SK-N-MC (cell line): ENCODE measurements at regions not wholly inside any gene's neighbourhood (a gene's known extent, or its start where the extent isn't known, plus 50 kb on each side); places are given as distances from the start of the nearest gene placed in this dataset.
A peak's percentile ranks its signal among the peaks of the same experiment; 100 is the strongest.

Experiments
- DNase-seq: peaks from one replicate; pipeline ENCODE4 v3.0.0-alpha.2; 2011; ENCODE audit warnings: low read depth, low spot score
- H3K27ac ChIP-seq: fragments of 200-600 bp; sonication (generic); 2 replicates; pipeline ENCODE4 v1.5.1; 2016; ENCODE audit warnings: mixed run types
- H3K36me3 ChIP-seq: fragments of 200-600 bp; sonication (generic); 2 replicates; pipeline ENCODE4 v1.6.1; 2017; ENCODE audit warnings: antibody characterized with exemption, low read length, mixed read lengths; ENCODE audit not compliant: insufficient read depth
- H3K4me3 ChIP-seq: fragments of 200-600 bp; sonication (generic); 2 replicates; pipeline ENCODE4 v1.5.1; 2016
- H3K9ac ChIP-seq: fragments of 200-600 bp; sonication (generic); 2 replicates; pipeline ENCODE4 v1.8.0; 2017; ENCODE audit warnings: mixed run types, mixed read lengths; ENCODE audit not compliant: insufficient read length
- H3K9me3 ChIP-seq: fragments of 200-600 bp; sonication (generic); 2 replicates; pipeline ENCODE4 v1.6.1; 2017; ENCODE audit warnings: low read depth, mild to moderate bottlenecking, antibody characterized with exemption, low read length, moderate library complexity, mixed read lengths
- EZH2 ChIP-seq: fragments of 200-600 bp; sonication (generic); IDR thresholded peaks from one replicate; pipeline ENCODE4 v1.6.1; 2017; ENCODE audit warnings: antibody characterized with exemption
- FOXP2 ChIP-seq: optimal IDR thresholded peaks from 2 replicates; pipeline ENCODE3; 2011; ENCODE audit warnings: mild to moderate bottlenecking, moderate library complexity; ENCODE audit not compliant: insufficient read depth; ENCODE audit errors: extremely low read length, control extremely low read depth
- POLR2AphosphoS5 ChIP-seq: IDR thresholded peaks from 2 replicates; pipeline ENCODE4 v1.6.1; 2012; ENCODE audit warnings: mild to moderate bottlenecking, low read depth, low read length, borderline replicate concordance

- DNase-seq, result no peak
- no peak overlapping the region for H3K4me3 ChIP-seq
- H3K9ac ChIP-seq, result no peak overlapping the region
- no peaks in the 10 kb centered on the region for H3K36me3 ChIP-seq
- H3K9me3 ChIP-seq, result no peaks in the 10 kb centered on the region
- no peak overlapping the region for H3K27ac ChIP-seq
- no peak for TF ChIP-seq POLR2AphosphoS5
- TF ChIP-seq FOXP2, result no peak
- TF ChIP-seq EZH2, result no peak
These were observed 184.3 kb downstream of the ZC3H11B start for GRCh38 chr1:219428651-219429050.

- TF ChIP-seq EZH2 (no peak), POLR2AphosphoS5 (no peak), FOXP2 (no peak)
- Histone ChIP-seq H3K4me3 (no peak overlapping the region), H3K27ac (no peak overlapping the region), H3K9me3 (no peaks in the 10 kb centered on the region), H3K9ac (no peak overlapping the region), H3K36me3 (no peaks in the 10 kb centered on the region)
- DNase-seq, result no peak
These were observed 184.9 kb downstream of the ZC3H11B start for GRCh38 chr1:219427989-219428388.

GRCh38 chr1:219427403-219427802 lies 185.5 kb downstream of the ZC3H11B start:
- no peak for TF ChIP-seq EZH2
- TF ChIP-seq POLR2AphosphoS5, result no peak
- TF ChIP-seq FOXP2, result no peak
- no peak overlapping the region for H3K9ac ChIP-seq
- no peak overlapping the region for H3K4me3 ChIP-seq
- no peaks in the 10 kb centered on the region for H3K9me3 ChIP-seq
- H3K27ac ChIP-seq, result no peak overlapping the region
- no peaks in the 10 kb centered on the region for H3K36me3 ChIP-seq
- DNase-seq, result no peak

GRCh38 chr1:219422811-219423598 lies 189.9 kb downstream of the ZC3H11B start:
- Histone ChIP-seq H3K4me3 (no peak overlapping the region), H3K27ac (no peak overlapping the region), H3K9me3 (no peaks in the 10 kb centered on the region), H3K9ac (no peak overlapping the region), H3K36me3 (no peaks in the 10 kb centered on the region)
- no peak for TF ChIP-seq FOXP2
- no peak for TF ChIP-seq POLR2AphosphoS5
- no peak for TF ChIP-seq EZH2
- no peak for DNase-seq

- Histone ChIP-seq H3K36me3 (no peaks in the 10 kb centered on the region), H3K27ac (no peak overlapping the region), H3K9ac (no peak overlapping the region), H3K4me3 (no peak overlapping the region), H3K9me3 (no peaks in the 10 kb centered on the region)
- no peak for DNase-seq
- no peak for TF ChIP-seq EZH2
- no peak for TF ChIP-seq FOXP2
- no peak for TF ChIP-seq POLR2AphosphoS5
These were observed 192.0 kb downstream of the ZC3H11B start for GRCh38 chr1:219420913-219421312.

- Histone ChIP-seq H3K9ac (no peak overlapping the region), H3K36me3 (no peaks in the 10 kb centered on the region), H3K27ac (no peak overlapping the region), H3K4me3 (no peak overlapping the region), H3K9me3 (no peaks in the 10 kb centered on the region)
- DNase-seq, result no peak
- TF ChIP-seq FOXP2 (no peak), POLR2AphosphoS5 (no peak), EZH2 (no peak)
These were observed 193.0 kb downstream of the ZC3H11B start for GRCh38 chr1:219419860-219420259.

GRCh38 chr1:219419065-219419464 lies 193.8 kb downstream of the ZC3H11B start:
- Histone ChIP-seq H3K9ac (no peak overlapping the region), H3K27ac (no peak overlapping the region), H3K36me3 (no peaks in the 10 kb centered on the region), H3K4me3 (no peak overlapping the region), H3K9me3 (no peaks in the 10 kb centered on the region)
- no peak for DNase-seq
- no peak for TF ChIP-seq FOXP2
- no peak for TF ChIP-seq EZH2

GRCh38 chr1:219417610-219418009 lies 195.3 kb downstream of the ZC3H11B start:
- no peaks in the 10 kb centered on the region for H3K36me3 ChIP-seq
- DNase-seq, result no peak
- no peaks in the 10 kb centered on the region for H3K9me3 ChIP-seq
- H3K9ac ChIP-seq, result no peak overlapping the region
- TF ChIP-seq EZH2, result no peak
- TF ChIP-seq POLR2AphosphoS5, result no peak
- TF ChIP-seq FOXP2, result no peak
- no peak overlapping the region for H3K27ac ChIP-seq
- no peak overlapping the region for H3K4me3 ChIP-seq

- Histone ChIP-seq H3K4me3 (no peak overlapping the region), H3K27ac (no peak overlapping the region), H3K9me3 (no peaks in the 10 kb centered on the region), H3K9ac (no peak overlapping the region), H3K36me3 (no peaks in the 10 kb centered on the region)
- TF ChIP-seq POLR2AphosphoS5, result no peak
- no peak for TF ChIP-seq FOXP2
- no peak for TF ChIP-seq EZH2
- peak; percentile 18 for DNase-seq
These were observed 196.2 kb downstream of the ZC3H11B start for GRCh38 chr1:219416598-219417238.
